ENCODE measurements at regions not wholly inside any gene's neighbourhood (a gene's known extent, or its start where the extent isn't known, plus 50 kb on each side); places are given as distances from the start of the nearest gene placed in this dataset.

- no peak for TF ChIP-seq CTCF (IDR thresholded peaks at IDR 0.05)
- TF ChIP-seq POLR2AphosphoS5 (IDR thresholded peaks at IDR 0.05), result no peak
- TF ChIP-seq POLR2A (IDR thresholded peaks at IDR 0.05), result no peak
- TF ChIP-seq EP300 (IDR thresholded peaks at IDR 0.05), result no peak
- H3K4me3 ChIP-seq, result no peak overlapping the region
- no peak for DNase-seq
- no peaks in the 10 kb centered on the region for H3K36me3 ChIP-seq
- no peaks in the 10 kb centered on the region for H3K9me3 ChIP-seq
- 68 to 72% methylated on average over 3 of the region's 3 CpGs for WGBS, 2 donors
- H3K27me3 ChIP-seq, result no peaks in the 10 kb centered on the region
- no peak overlapping the region for H3K27ac ChIP-seq
- ATAC-seq (ENCODE audit: low FRiP score in 2 of 2), result no peak
- no peaks in the 10 kb centered on the region for H3K4me1 ChIP-seq
These were observed 84.2 kb downstream of the LBH start for GRCh38 chr2:30315391-30316063.

GRCh38 chr2:30316408-30316807, 85.1 kb downstream of the LBH start:
- DNase-seq, result no peak
- WGBS, 2 donors, result 91 to 100% methylated on average over 2 of the region's 2 CpGs
- Histone ChIP-seq H3K27ac (no peak overlapping the region), H3K27me3 (no peaks in the 10 kb centered on the region), H3K36me3 (no peaks in the 10 kb centered on the region), H3K4me1 (no peaks in the 10 kb centered on the region), H3K4me3 (no peak overlapping the region), H3K9me3 (no peaks in the 10 kb centered on the region)
- no peak for ATAC-seq (ENCODE audit: low FRiP score in 2 of 2)
- no peak for TF ChIP-seq EP300 (IDR thresholded peaks at IDR 0.05)

- TF ChIP-seq POLR2A (IDR thresholded peaks at IDR 0.05) (no peak), CTCF (IDR thresholded peaks at IDR 0.05) (no peak), POLR2AphosphoS5 (IDR thresholded peaks at IDR 0.05) (no peak), EP300 (IDR thresholded peaks at IDR 0.05) (no peak)
- ATAC-seq (ENCODE audit: low FRiP score in 2 of 2), result no peak
- Histone ChIP-seq H3K4me3 (no peak overlapping the region), H3K9me3 (no peaks in the 10 kb centered on the region), H3K27me3 (no peaks in the 10 kb centered on the region), H3K27ac (no peak overlapping the region), H3K36me3 (no peaks in the 10 kb centered on the region), H3K4me1 (no peaks in the 10 kb centered on the region)
- DNase-seq, result no peak
- 81% methylated on average over 7 to 8 of the region's 8 CpGs for WGBS, 2 donors
These were observed 87.9 kb downstream of the LBH start for GRCh38 chr2:30318987-30319782.

- H3K4me1 ChIP-seq, result no peaks in the 10 kb centered on the region
- no peak for TF ChIP-seq POLR2A (IDR thresholded peaks at IDR 0.05)
- TF ChIP-seq EP300 (IDR thresholded peaks at IDR 0.05), result no peak
- no peak for TF ChIP-seq POLR2AphosphoS5 (IDR thresholded peaks at IDR 0.05)
- no peak for TF ChIP-seq CTCF (IDR thresholded peaks at IDR 0.05)
- no peak overlapping the region for H3K27ac ChIP-seq
- no peak overlapping the region for H3K4me3 ChIP-seq
- H3K9me3 ChIP-seq, result no peaks in the 10 kb centered on the region
- no peaks in the 10 kb centered on the region for H3K36me3 ChIP-seq
- no peaks in the 10 kb centered on the region for H3K27me3 ChIP-seq
- ATAC-seq (ENCODE audit: low FRiP score in 2 of 2), result no peak
- DNase-seq, result no peak
- 86 to 90% methylated on average over 3 of the region's 3 CpGs for WGBS, 2 donors
These were observed 90.1 kb downstream of the LBH start for GRCh38 chr2:30321466-30321865.

- 84 to 92% methylated on average over 4 to 7 of the region's 7 CpGs for WGBS, 2 donors
- no peaks in the 10 kb centered on the region for H3K27me3 ChIP-seq
- TF ChIP-seq EP300 (IDR thresholded peaks at IDR 0.05) (no peak), CTCF (IDR thresholded peaks at IDR 0.05) (no peak), POLR2AphosphoS5 (IDR thresholded peaks at IDR 0.05) (no peak), POLR2A (IDR thresholded peaks at IDR 0.05) (no peak)
- DNase-seq, result no peak
- H3K36me3 ChIP-seq, result no peaks in the 10 kb centered on the region
- no peaks in the 10 kb centered on the region for H3K4me1 ChIP-seq
- no peak for ATAC-seq (ENCODE audit: low FRiP score in 2 of 2)
- no peaks in the 10 kb centered on the region for H3K9me3 ChIP-seq
- H3K4me3 ChIP-seq, result no peak overlapping the region
- H3K27ac ChIP-seq, result no peak overlapping the region
These were observed 92.2 kb downstream of the LBH start for GRCh38 chr2:30323499-30323898.

All from upper lobe of left lung (tissue), 6 donors.